GM18873 (cell line): ENCODE measurements at regions not wholly inside any gene's neighbourhood (a gene's known extent, or its start where the extent isn't known, plus 50 kb on each side); places are given as distances from the start of the nearest gene placed in this dataset.

ENCODE experiments used
- ATAC-seq: cut with Tn5 transposase; IDR thresholded peaks from one replicate; pipeline ENCODE4 v1.9.1; 2021; ENCODE audit warnings: mild to moderate bottlenecking, moderate library complexity, moderate number of reproducible peaks; ENCODE audit not compliant: unreplicated experiment, low FRiP score

- ATAC-seq: no peak
Observed at GRCh38 chr3:59549962-59550361, 500.1 kb upstream of the CFAP20DC start.

- ATAC-seq: no peak
Observed at GRCh38 chr3:59547874-59548273, 498.0 kb upstream of the CFAP20DC start.

GRCh38 chr3:59546522-59546921, 496.7 kb upstream of the CFAP20DC start:
- no peak for ATAC-seq

GRCh38 chr3:59545374-59545773, 495.5 kb upstream of the CFAP20DC start:
- no peak for ATAC-seq

GRCh38 chr3:59542276-59542675, 492.5 kb upstream of the CFAP20DC start:
- ATAC-seq: no peak

- ATAC-seq: peak; percentile 97
Observed at GRCh38 chr3:59540696-59541095, 490.9 kb upstream of the CFAP20DC start.

GRCh38 chr3:59540241-59540640, 490.4 kb upstream of the CFAP20DC start:
- ATAC-seq: no peak

GRCh38 chr3:59538753-59539432, 489.1 kb upstream of the CFAP20DC start:
- ATAC-seq: no peak

GRCh38 chr3:59535791-59536221, 486.0 kb upstream of the CFAP20DC start:
- ATAC-seq: no peak

- ATAC-seq: no peak
Observed at GRCh38 chr3:59531994-59532393, 482.2 kb upstream of the CFAP20DC start.

GRCh38 chr3:59531066-59531745, 481.4 kb upstream of the CFAP20DC start:
- ATAC-seq: no peak

GRCh38 chr3:59528251-59528650, 478.4 kb upstream of the CFAP20DC start:
- ATAC-seq: no peak

- ATAC-seq: no peak
Observed at GRCh38 chr3:59527493-59527892, 477.7 kb upstream of the CFAP20DC start.

GRCh38 chr3:59526999-59527398, 477.2 kb upstream of the CFAP20DC start:
- no peak for ATAC-seq

- ATAC-seq: no peak
Observed at GRCh38 chr3:59522550-59522949, 472.7 kb upstream of the CFAP20DC start.

- no peak for ATAC-seq
Observed at GRCh38 chr3:59519094-59519493, 469.3 kb upstream of the CFAP20DC start.

GRCh38 chr3:59518283-59519055, 468.6 kb upstream of the CFAP20DC start:
- ATAC-seq: no peak

- no peak for ATAC-seq
Observed at GRCh38 chr3:59517388-59517787, 467.6 kb upstream of the CFAP20DC start.

- no peak for ATAC-seq
Observed at GRCh38 chr3:59515966-59516365, 466.1 kb upstream of the CFAP20DC start.

- no peak for ATAC-seq
Observed at GRCh38 chr3:59514865-59515482, 465.1 kb upstream of the CFAP20DC start.

- no peak for ATAC-seq
Observed at GRCh38 chr3:59513570-59513969, 463.7 kb upstream of the CFAP20DC start.
